ENCODE measurements at regions not wholly inside any gene's neighbourhood (a gene's known extent, or its start where the extent isn't known, plus 50 kb on each side); places are given as distances from the start of the nearest gene placed in this dataset.

GRCh38 chr3:135674508-135674907 is 291.0 kb upstream of the PPP2R3A start:
- H3K4me3 Mint-ChIP-seq, result no peak overlapping the region
- H3K36me3 Mint-ChIP-seq (ENCODE audit: low read depth), result no peaks in the 10 kb centered on the region
- H3K9me3 Mint-ChIP-seq, result peaks cover 21% of the 10 kb centered on the region
- DNase-seq, result no peak
- TF ChIP-seq, protein P1, sequence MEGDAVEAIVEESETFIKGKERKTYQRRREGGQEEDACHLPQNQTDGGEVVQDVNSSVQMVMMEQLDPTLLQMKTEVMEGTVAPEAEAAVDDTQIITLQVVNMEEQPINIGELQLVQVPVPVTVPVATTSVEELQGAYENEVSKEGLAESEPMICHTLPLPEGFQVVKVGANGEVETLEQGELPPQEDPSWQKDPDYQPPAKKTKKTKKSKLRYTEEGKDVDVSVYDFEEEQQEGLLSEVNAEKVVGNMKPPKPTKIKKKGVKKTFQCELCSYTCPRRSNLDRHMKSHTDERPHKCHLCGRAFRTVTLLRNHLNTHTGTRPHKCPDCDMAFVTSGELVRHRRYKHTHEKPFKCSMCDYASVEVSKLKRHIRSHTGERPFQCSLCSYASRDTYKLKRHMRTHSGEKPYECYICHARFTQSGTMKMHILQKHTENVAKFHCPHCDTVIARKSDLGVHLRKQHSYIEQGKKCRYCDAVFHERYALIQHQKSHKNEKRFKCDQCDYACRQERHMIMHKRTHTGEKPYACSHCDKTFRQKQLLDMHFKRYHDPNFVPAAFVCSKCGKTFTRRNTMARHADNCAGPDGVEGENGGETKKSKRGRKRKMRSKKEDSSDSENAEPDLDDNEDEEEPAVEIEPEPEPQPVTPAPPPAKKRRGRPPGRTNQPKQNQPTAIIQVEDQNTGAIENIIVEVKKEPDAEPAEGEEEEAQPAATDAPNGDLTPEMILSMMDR (IDR thresholded peaks at IDR 0.05), result no peak
- no peaks in the 10 kb centered on the region; the same call in none of the 2 replicates for H3K27me3 Mint-ChIP-seq (ENCODE audit: insufficient read depth)
- H3K4me1 Mint-ChIP-seq (ENCODE audit: low read depth), result no peaks in the 10 kb centered on the region
- no peak overlapping the region for H3K27ac Mint-ChIP-seq

GRCh38 chr3:135678386-135678785 is 287.1 kb upstream of the PPP2R3A start:
- H3K27ac Mint-ChIP-seq, result no peak overlapping the region
- no peaks in the 10 kb centered on the region for H3K4me1 Mint-ChIP-seq (ENCODE audit: low read depth)
- TF ChIP-seq, protein P1 (IDR thresholded peaks at IDR 0.05), result no peak
- H3K4me3 Mint-ChIP-seq, result no peak overlapping the region
- DNase-seq, result no peak
- H3K9me3 Mint-ChIP-seq, result peaks cover 20% of the 10 kb centered on the region
- no peaks in the 10 kb centered on the region; the same call in 1 of the 2 replicates for H3K27me3 Mint-ChIP-seq (ENCODE audit: insufficient read depth)
- no peaks in the 10 kb centered on the region for H3K36me3 Mint-ChIP-seq (ENCODE audit: low read depth)

DNA sequence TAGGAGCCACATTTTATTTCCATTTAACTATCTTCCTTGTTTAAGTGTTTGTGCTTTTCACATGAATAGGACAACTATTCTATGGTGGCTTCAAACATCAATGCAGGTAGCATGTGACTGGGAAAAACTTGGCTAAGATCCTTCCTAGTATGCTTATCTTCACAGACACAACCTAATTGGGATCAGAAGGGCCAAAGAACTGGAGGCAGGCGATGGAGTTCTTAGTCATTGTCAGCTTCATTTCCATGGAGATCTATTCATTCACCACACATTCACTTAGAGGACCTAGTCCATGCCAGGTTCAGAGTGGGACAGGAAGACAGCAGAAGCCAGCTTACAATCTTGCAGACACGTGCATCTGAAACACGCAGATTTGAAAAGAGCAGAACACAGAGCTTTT is 277.5 kb upstream of the PPP2R3A start:
- no peak for DNase-seq
- H3K27me3 Mint-ChIP-seq (ENCODE audit: insufficient read depth), result no peaks in the 10 kb centered on the region; the same call in 1 of the 2 replicates
- TF ChIP-seq, protein P1 (IDR thresholded peaks at IDR 0.05), result no peak
- H3K9me3 Mint-ChIP-seq, result peaks cover 4% of the 10 kb centered on the region; the same call in 1 of the 2 replicates
- H3K4me3 Mint-ChIP-seq, result no peak overlapping the region
- no peak overlapping the region for H3K27ac Mint-ChIP-seq
- no peaks in the 10 kb centered on the region for H3K4me1 Mint-ChIP-seq (ENCODE audit: low read depth)
- H3K36me3 Mint-ChIP-seq (ENCODE audit: low read depth), result no peaks in the 10 kb centered on the region

DNA sequence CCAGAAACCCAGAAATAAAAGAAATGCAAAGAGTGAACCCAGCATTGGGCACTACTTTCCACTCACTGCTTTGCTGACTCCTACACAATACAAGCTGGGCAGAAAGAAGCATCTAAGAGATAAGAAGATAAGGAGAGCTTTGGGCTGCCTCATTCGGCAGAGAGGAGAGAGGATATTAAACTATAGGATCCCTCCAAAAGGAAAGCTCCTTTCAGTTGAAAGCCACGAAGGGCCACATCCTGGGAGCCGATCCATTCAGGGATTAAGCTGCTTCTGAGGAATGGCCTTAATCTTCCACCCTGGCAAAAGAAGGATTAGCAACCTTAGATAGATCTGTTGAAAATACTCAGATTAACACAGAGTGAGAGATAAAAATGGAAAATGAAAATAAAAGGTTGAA is 274.9 kb upstream of the PPP2R3A start:
- H3K27me3 Mint-ChIP-seq (ENCODE audit: insufficient read depth), result no peaks in the 10 kb centered on the region; the same call in 1 of the 2 replicates
- H3K4me1 Mint-ChIP-seq (ENCODE audit: low read depth), result no peaks in the 10 kb centered on the region
- peaks cover 4% of the 10 kb centered on the region; the same call in 1 of the 2 replicates for H3K9me3 Mint-ChIP-seq
- TF ChIP-seq, protein P1 (IDR thresholded peaks at IDR 0.05), result no peak
- H3K27ac Mint-ChIP-seq, result no peak overlapping the region
- no peak for DNase-seq
- H3K36me3 Mint-ChIP-seq (ENCODE audit: low read depth), result no peaks in the 10 kb centered on the region
- H3K4me3 Mint-ChIP-seq, result no peak overlapping the region

- Mint-ChIP-seq H3K36me3 (ENCODE audit: low read depth) (no peaks in the 10 kb centered on the region), H3K9me3 (peaks cover 4% of the 10 kb centered on the region; the same call in 1 of the 2 replicates), H3K4me3 (no peak overlapping the region), H3K4me1 (ENCODE audit: low read depth) (no peaks in the 10 kb centered on the region), H3K27me3 (ENCODE audit: insufficient read depth) (no peaks in the 10 kb centered on the region; the same call in 1 of the 2 replicates), H3K27ac (no peak overlapping the region)
- no peak for DNase-seq
- TF ChIP-seq, protein P1 (IDR thresholded peaks at IDR 0.05), result no peak
Measured at GRCh38 chr3:135691240-135691639, 274.3 kb upstream of the PPP2R3A start.

GRCh38 chr3:135694142-135694541 is 271.4 kb upstream of the PPP2R3A start:
- H3K27ac Mint-ChIP-seq, result no peak overlapping the region
- no peaks in the 10 kb centered on the region for H3K4me1 Mint-ChIP-seq (ENCODE audit: low read depth)
- H3K27me3 Mint-ChIP-seq (ENCODE audit: insufficient read depth), result no peaks in the 10 kb centered on the region; the same call in 1 of the 2 replicates
- no peaks in the 10 kb centered on the region for H3K36me3 Mint-ChIP-seq (ENCODE audit: low read depth)
- no peak for DNase-seq
- TF ChIP-seq, protein P1 (IDR thresholded peaks at IDR 0.05), result no peak
- H3K4me3 Mint-ChIP-seq, result no peak overlapping the region
- H3K9me3 Mint-ChIP-seq, result no peaks in the 10 kb centered on the region
